Activated CD4-positive, alpha-beta T cell treated with anti-CD3 and anti-CD28 coated beads, Interleukin-2, amount 50 U/mL, for 16 hours (primary cell): ENCODE measurements at regions not wholly inside any gene's neighbourhood (a gene's known extent, or its start where the extent isn't known, plus 50 kb on each side); places are given as distances from the start of the nearest gene placed in this dataset.

Experiments used
- DNase-seq: peaks from one replicate; pipeline ENCODE4 v3.0.0-alpha.2; 2020

GRCh38 chr2:94939349-94939748, 68.1 kb downstream of the TEKT4 start:
- no peak for DNase-seq

GRCh38 chr2:94947097-94948016, 76.1 kb downstream of the TEKT4 start:
- DNase-seq = no peak

GRCh38 chr2:94955702-94956101, 69.8 kb upstream of the MAL start:
- DNase-seq = no peak

GRCh38 chr2:94956797-94957391, 68.6 kb upstream of the MAL start:
- DNase-seq = peak; percentile 38

- no peak for DNase-seq
These were observed 67.3 kb upstream of the MAL start for GRCh38 chr2:94958245-94958644.

- DNase-seq = no peak
These were observed 65.2 kb upstream of the MAL start for GRCh38 chr2:94960266-94960665.

GRCh38 chr2:94960751-94961150, 64.8 kb upstream of the MAL start:
- no peak for DNase-seq

- DNase-seq = no peak
These were observed 61.3 kb upstream of the MAL start for GRCh38 chr2:94964193-94964592.

GRCh38 chr2:94966689-94967088, 58.8 kb upstream of the MAL start:
- no peak for DNase-seq

GRCh38 chr2:94970353-94970752, 55.2 kb upstream of the MAL start:
- DNase-seq = no peak
